ENCODE measurements at regions not wholly inside any gene's neighbourhood (a gene's known extent, or its start where the extent isn't known, plus 50 kb on each side); places are given as distances from the start of the nearest gene placed in this dataset.

DNA sequence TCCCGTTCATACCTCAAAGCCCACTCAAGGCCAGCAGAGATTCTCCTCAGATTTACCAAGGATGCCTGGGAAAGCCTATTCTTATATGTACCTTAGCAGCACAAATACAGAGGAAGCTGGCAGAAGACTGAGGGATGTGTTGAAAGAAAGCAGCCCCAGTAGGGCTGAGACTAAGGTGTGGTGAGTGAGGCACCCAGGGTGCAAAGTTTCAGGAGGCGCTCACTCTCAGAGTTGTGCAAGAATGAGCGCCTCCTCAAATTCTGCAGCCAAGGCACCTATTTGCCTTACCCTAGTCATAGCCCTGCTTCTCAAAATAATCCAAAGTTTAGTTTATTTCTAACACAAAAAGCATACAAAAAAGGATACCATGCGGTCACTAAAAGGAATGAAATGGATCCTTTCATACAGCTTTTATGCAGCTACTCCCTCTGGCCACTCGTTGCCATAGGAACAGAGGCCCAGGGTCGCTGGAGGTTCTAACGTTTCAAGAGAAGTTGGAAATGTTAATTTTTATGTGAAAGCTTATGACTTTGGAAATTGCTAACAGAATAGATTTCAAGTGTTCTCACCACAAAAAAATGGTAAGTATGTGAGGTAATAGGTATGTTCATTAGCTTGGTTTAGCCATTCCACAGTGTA is 79.7 kb upstream of the SMIM23 start:
- no peaks in the 10 kb centered on the region for H3K9me3 Mint-ChIP-seq
- H3K4me3 Mint-ChIP-seq = no peak overlapping the region
- H3K36me3 Mint-ChIP-seq = no peaks in the 10 kb centered on the region
- no peak for ATAC-seq
- H3K27ac Mint-ChIP-seq = no peak overlapping the region
- H3K27me3 Mint-ChIP-seq (ENCODE audit: low read depth) = no peaks in the 10 kb centered on the region
- DNase-seq (ENCODE audit: low spot score) = no peak
- no peaks in the 10 kb centered on the region for H3K4me1 Mint-ChIP-seq
- no peak for TF ChIP-seq ZSCAN18 (CRISPR knock-in tag; IDR thresholded peaks at IDR 0.05)
- no peak for TF ChIP-seq SMAD4 (CRISPR knock-in tag; IDR thresholded peaks at IDR 0.05)
- no peak for TF ChIP-seq EMX1 (CRISPR knock-in tag; IDR thresholded peaks at IDR 0.05)
- TF ChIP-seq ZBTB43 (CRISPR knock-in tag; IDR thresholded peaks at IDR 0.05) = no peak
- no peak for TF ChIP-seq HMGXB4 (CRISPR knock-in tag; IDR thresholded peaks at IDR 0.05)
- TF ChIP-seq NR1H2 (CRISPR knock-in tag; IDR thresholded peaks at IDR 0.05) = no peak
- TF ChIP-seq USF2 (CRISPR knock-in tag; IDR thresholded peaks at IDR 0.05) = no peak
- TF ChIP-seq FOXK1 (CRISPR knock-in tag; IDR thresholded peaks at IDR 0.05) = no peak
- TF ChIP-seq FOXP4 (CRISPR knock-in tag; IDR thresholded peaks at IDR 0.05) = no peak
- TF ChIP-seq RORB (CRISPR knock-in tag; IDR thresholded peaks at IDR 0.05) = no peak
- no peak for TF ChIP-seq HMGA2 (CRISPR knock-in tag; IDR thresholded peaks at IDR 0.05)
- TF ChIP-seq, protein P1, sequence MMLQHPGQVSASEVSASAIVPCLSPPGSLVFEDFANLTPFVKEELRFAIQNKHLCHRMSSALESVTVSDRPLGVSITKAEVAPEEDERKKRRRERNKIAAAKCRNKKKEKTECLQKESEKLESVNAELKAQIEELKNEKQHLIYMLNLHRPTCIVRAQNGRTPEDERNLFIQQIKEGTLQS (CRISPR knock-in tag; conservative IDR thresholded peaks at IDR 0.05) = no peak
- no peak for TF ChIP-seq SMAD3 (CRISPR knock-in tag; IDR thresholded peaks at IDR 0.05; ENCODE audit: borderline replicate concordance)
- no peak for TF ChIP-seq CBFB (CRISPR knock-in tag; IDR thresholded peaks at IDR 0.05; ENCODE audit: low read depth)
- no peak for TF ChIP-seq ZNF121 (CRISPR knock-in tag; IDR thresholded peaks at IDR 0.05)
- no peak for TF ChIP-seq TP53 (CRISPR knock-in tag; IDR thresholded peaks at IDR 0.05)
- no peak for TF ChIP-seq TEAD1 (CRISPR knock-in tag; IDR thresholded peaks at IDR 0.05)
- no peak for TF ChIP-seq NR2C2 (CRISPR knock-in tag; IDR thresholded peaks at IDR 0.05)
- ChIA-PET CTCF (interaction anchor here (0.6 kb wide), 1 partner anchor 53 kb away, joined by 4 read pairs; no protein-coding TSS in a partner anchor), POLR2A (no interaction called here)

GRCh38 chr5:171706736-171707441 is 78.7 kb upstream of the SMIM23 start:
- ChIA-PET POLR2A (no interaction called here), CTCF (no interaction called here)
- no peaks in the 10 kb centered on the region for H3K27me3 Mint-ChIP-seq (ENCODE audit: low read depth)
- H3K9me3 Mint-ChIP-seq = no peaks in the 10 kb centered on the region
- H3K4me1 Mint-ChIP-seq = peaks cover 3% of the 10 kb centered on the region; the same call in 1 of the 2 replicates
- DNase-seq (ENCODE audit: low spot score) (no peak), ATAC-seq (no peak)
- H3K4me3 Mint-ChIP-seq = no peak overlapping the region
- H3K36me3 Mint-ChIP-seq = no peaks in the 10 kb centered on the region
- no peak for TF ChIP-seq ZNF317 (CRISPR knock-in tag; IDR thresholded peaks at IDR 0.05; ENCODE audit: borderline replicate concordance, low read depth)
- no peak for TF ChIP-seq TP53 (CRISPR knock-in tag; IDR thresholded peaks at IDR 0.05)
- no peak for TF ChIP-seq ESRRA (CRISPR knock-in tag; IDR thresholded peaks at IDR 0.05; ENCODE audit: borderline replicate concordance)
- TF ChIP-seq ZNF263 (CRISPR knock-in tag; IDR thresholded peaks at IDR 0.05; ENCODE audit: low read depth) = no peak
- TF ChIP-seq, protein P2, sequence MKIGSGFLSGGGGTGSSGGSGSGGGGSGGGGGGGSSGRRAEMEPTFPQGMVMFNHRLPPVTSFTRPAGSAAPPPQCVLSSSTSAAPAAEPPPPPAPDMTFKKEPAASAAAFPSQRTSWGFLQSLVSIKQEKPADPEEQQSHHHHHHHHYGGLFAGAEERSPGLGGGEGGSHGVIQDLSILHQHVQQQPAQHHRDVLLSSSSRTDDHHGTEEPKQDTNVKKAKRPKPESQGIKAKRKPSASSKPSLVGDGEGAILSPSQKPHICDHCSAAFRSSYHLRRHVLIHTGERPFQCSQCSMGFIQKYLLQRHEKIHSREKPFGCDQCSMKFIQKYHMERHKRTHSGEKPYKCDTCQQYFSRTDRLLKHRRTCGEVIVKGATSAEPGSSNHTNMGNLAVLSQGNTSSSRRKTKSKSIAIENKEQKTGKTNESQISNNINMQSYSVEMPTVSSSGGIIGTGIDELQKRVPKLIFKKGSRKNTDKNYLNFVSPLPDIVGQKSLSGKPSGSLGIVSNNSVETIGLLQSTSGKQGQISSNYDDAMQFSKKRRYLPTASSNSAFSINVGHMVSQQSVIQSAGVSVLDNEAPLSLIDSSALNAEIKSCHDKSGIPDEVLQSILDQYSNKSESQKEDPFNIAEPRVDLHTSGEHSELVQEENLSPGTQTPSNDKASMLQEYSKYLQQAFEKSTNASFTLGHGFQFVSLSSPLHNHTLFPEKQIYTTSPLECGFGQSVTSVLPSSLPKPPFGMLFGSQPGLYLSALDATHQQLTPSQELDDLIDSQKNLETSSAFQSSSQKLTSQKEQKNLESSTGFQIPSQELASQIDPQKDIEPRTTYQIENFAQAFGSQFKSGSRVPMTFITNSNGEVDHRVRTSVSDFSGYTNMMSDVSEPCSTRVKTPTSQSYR (CRISPR knock-in tag; IDR thresholded peaks at IDR 0.05) = no peak
- no peak overlapping the region for H3K27ac Mint-ChIP-seq

Data from WTC11 (cell line).